Ishikawa (cell line): ENCODE measurements at regions not wholly inside any gene's neighbourhood (a gene's known extent, or its start where the extent isn't known, plus 50 kb on each side); places are given as distances from the start of the nearest gene placed in this dataset.

ENCODE experiments used
- CEBPB ChIP-seq: IDR thresholded peaks from 2 replicates; pipeline ENCODE4 v1.6.1; 2012
- CREB1 ChIP-seq: IDR thresholded peaks from 2 replicates; pipeline ENCODE4 v1.6.1; 2012; ENCODE audit warnings: low read depth
- EP300 ChIP-seq: IDR thresholded peaks from 2 replicates; pipeline ENCODE4 v1.6.1; 2012; ENCODE audit warnings: borderline replicate concordance
- MAX ChIP-seq: IDR thresholded peaks from 2 replicates; pipeline ENCODE4 v1.6.1; 2012
- RAD21 ChIP-seq: IDR thresholded peaks from 2 replicates; pipeline ENCODE4 v1.6.1; 2012; ENCODE audit warnings: low read depth
- REST ChIP-seq: IDR thresholded peaks from 2 replicates; pipeline ENCODE4 v1.6.1; 2012; ENCODE audit warnings: low read depth, mild to moderate bottlenecking
- TAF1 ChIP-seq: IDR thresholded peaks from 2 replicates; pipeline ENCODE4 v1.6.1; 2012; ENCODE audit warnings: low read depth, mild to moderate bottlenecking
- TCF12 ChIP-seq: IDR thresholded peaks from 2 replicates; pipeline ENCODE4 v1.6.1; 2012; ENCODE audit warnings: low read depth
- TEAD4 ChIP-seq: IDR thresholded peaks from 2 replicates; pipeline ENCODE4 v1.6.1; 2012
- YY1 ChIP-seq: IDR thresholded peaks from 2 replicates; pipeline ENCODE4 v1.6.1; 2012; ENCODE audit warnings: low read depth

GRCh38 chr7:121618182-121618581, 222.1 kb upstream of the FAM3C start:
- TF ChIP-seq YY1 (no peak), TEAD4 (no peak), EP300 (no peak), CEBPB (no peak), REST (no peak), RAD21 (no peak), MAX (no peak), CREB1 (no peak), TCF12 (no peak), TAF1 (no peak)
